Stimulated activated CD4-positive, alpha-beta T cell treated with anti-CD3 and anti-CD28 coated beads, TNF-alpha, amount 100 ng/mL, for 24 hours (primary cell): ENCODE measurements at regions not wholly inside any gene's neighbourhood (a gene's known extent, or its start where the extent isn't known, plus 50 kb on each side); places are given as distances from the start of the nearest gene placed in this dataset.

Experiments used
- DNase-seq, 3 experiments: peaks; one replicate each; pipeline ENCODE4 v3.0.0-alpha.2; 2020; ENCODE audit warnings: low read depth in 3 of 3

- DNase-seq: no peak
Measured at GRCh38 chr20:51267679-51268078, 244.8 kb upstream of the KCNG1 start.

- DNase-seq: no peak
Measured at GRCh38 chr20:51266353-51266752, 243.4 kb upstream of the KCNG1 start.

GRCh38 chr20:51265361-51265760, 242.5 kb upstream of the KCNG1 start:
- no peak for DNase-seq

- DNase-seq: no peak
Measured at GRCh38 chr20:51262240-51262639, 239.3 kb upstream of the KCNG1 start.

- DNase-seq: no peak
Measured at GRCh38 chr20:51259455-51259854, 236.5 kb upstream of the KCNG1 start.

GRCh38 chr20:51258582-51259165, 235.8 kb upstream of the KCNG1 start:
- DNase-seq: no peak

- no peak for DNase-seq
Measured at GRCh38 chr20:51255417-51255816, 232.5 kb upstream of the KCNG1 start.

- DNase-seq: no peak
Measured at GRCh38 chr20:51253280-51253679, 230.4 kb upstream of the KCNG1 start.

GRCh38 chr20:51249781-51250180, 226.9 kb upstream of the KCNG1 start:
- no peak for DNase-seq

GRCh38 chr20:51249215-51249614, 226.3 kb upstream of the KCNG1 start:
- DNase-seq: no peak

GRCh38 chr20:51244466-51244865, 221.6 kb upstream of the KCNG1 start:
- DNase-seq: no peak

GRCh38 chr20:51238675-51239305, 215.9 kb upstream of the KCNG1 start:
- DNase-seq: no peak

GRCh38 chr20:51237791-51238190, 214.9 kb upstream of the KCNG1 start:
- DNase-seq: no peak

- no peak for DNase-seq
Measured at GRCh38 chr20:51237278-51237677, 214.4 kb upstream of the KCNG1 start.

- no peak for DNase-seq
Measured at GRCh38 chr20:51236421-51236820, 213.5 kb upstream of the KCNG1 start.

- no peak for DNase-seq
Measured at GRCh38 chr20:51233345-51233744, 210.4 kb upstream of the KCNG1 start.

- no peak for DNase-seq
Measured at GRCh38 chr20:51230727-51231126, 207.8 kb upstream of the KCNG1 start.

GRCh38 chr20:51228763-51229162, 205.9 kb upstream of the KCNG1 start:
- no peak for DNase-seq

GRCh38 chr20:51227744-51228143, 204.8 kb upstream of the KCNG1 start:
- DNase-seq: no peak

- DNase-seq: no peak
Measured at GRCh38 chr20:51223183-51223720, 200.3 kb upstream of the KCNG1 start.

- no peak for DNase-seq
Measured at GRCh38 chr20:51221791-51222408, 199.0 kb upstream of the KCNG1 start.

GRCh38 chr20:51221103-51221502, 198.2 kb upstream of the KCNG1 start:
- DNase-seq: no peak

GRCh38 chr20:51220293-51220706, 197.4 kb upstream of the KCNG1 start:
- DNase-seq: peak; percentile 9 to 60 (median 31)
